ENCODE measurements at regions not wholly inside any gene's neighbourhood (a gene's known extent, or its start where the extent isn't known, plus 50 kb on each side); places are given as distances from the start of the nearest gene placed in this dataset.

GRCh38 chr2:7190587-7191324, 273.5 kb downstream of the RNF144A start:
- TF ChIP-seq HDAC2 (IDR thresholded peaks at IDR 0.05) (no peak), CBX2 (IDR thresholded peaks at IDR 0.05; ENCODE audit: borderline replicate concordance, low read depth) (no peak), CTCF (IDR thresholded peaks at IDR 0.05) (no peak), KDM1A (IDR thresholded peaks at IDR 0.05; ENCODE audit: low read depth) (no peak), PBX3 (IDR thresholded peaks at IDR 0.05) (no peak), RAD21 (conservative IDR thresholded peaks at IDR 0.05 in 1 of 2, IDR thresholded peaks at IDR 0.05 in 1 of 2) (no peak), EP300 (IDR thresholded peaks at IDR 0.05) (no peak), MAX (IDR thresholded peaks at IDR 0.05) (no peak), RFX5 (IDR thresholded peaks at IDR 0.05) (no peak), POLR2A (IDR thresholded peaks at IDR 0.05; ENCODE audit: low read length) (no peak)
